ENCODE measurements at regions not wholly inside any gene's neighbourhood (a gene's known extent, or its start where the extent isn't known, plus 50 kb on each side); places are given as distances from the start of the nearest gene placed in this dataset.

GRCh38 chr1:186735463-186735862, 55.2 kb upstream of the PTGS2 start:
- DNase-seq (ENCODE audit: low read depth): no peak

- DNase-seq (ENCODE audit: low read depth): no peak
Observed at GRCh38 chr1:186730951-186731729, 50.9 kb upstream of the PTGS2 start.
